A549 (cell line): ENCODE measurements at regions not wholly inside any gene's neighbourhood (a gene's known extent, or its start where the extent isn't known, plus 50 kb on each side); places are given as distances from the start of the nearest gene placed in this dataset.

Experiments used
- ATAC-seq, 2 experiments: fragments of 200-7000 bp in 1 of 2; fragments of >200 bp in 1 of 2; cut with Nextera tagmentation in 1 of 2; cut with Tn5 transposase in 1 of 2; 3 replicates each; pipeline versions ENCODE4 v1.8.0 to v1.9.1; 2018 to 2020; ENCODE audit warnings: mild to moderate bottlenecking in 1 of 2, moderate library complexity in 1 of 2
- CTCF ChIA-PET: fragments of 300-600 bp; sonication (Branson Sonifier 250); formaldehyde crosslinking; extraction: SDS; loops from one replicate; lab custom pipeline; 2021; ENCODE audit warnings: antibody characterized with exemption, inconsistent platforms; lab: Yijun Ruan, JAX
- POLR2A ChIA-PET: fragments of 350-600 bp; formaldehyde crosslinking; extraction: SDS; loops from one replicate; lab custom pipeline; 2021; ENCODE audit warnings: antibody characterized with exemption, inconsistent platforms; lab: Yijun Ruan, JAX
- DNase-seq, 2 experiments: peaks; one replicate each; pipeline versions ENCODE4 v3.0.0 to v3.0.0-alpha.2; 2011 to 2016; ENCODE audit warnings: low read depth in 1 of 2, low spot score in 1 of 2
- FAIRE-seq: peaks from 2 replicates; lab custom pipeline; 2011; peaks lifted over from hg19 to GRCh38; lab: Jason Lieb, UNC
- H3K27ac ChIP-seq, 2 experiments: fragments of >200 bp; sonication (Bioruptor Twin); formaldehyde crosslinking; 3 replicates each; pipeline ENCODE4 v1.5.1; 2016 to 2017
- H3K4me1 ChIP-seq: fragments of >200 bp; sonication (Bioruptor Twin); formaldehyde crosslinking; 3 replicates; pipeline ENCODE4 v1.6.1; 2016
- H3K4me2 ChIP-seq: fragments of >200 bp; sonication (Bioruptor Twin); formaldehyde crosslinking; 3 replicates; pipeline ENCODE4 v1.6.1; 2016
- H3K4me3 ChIP-seq: fragments of >200 bp; sonication (Bioruptor Twin); formaldehyde crosslinking; 3 replicates; pipeline ENCODE4 v1.5.1; 2016
- H3K9me3 ChIP-seq: fragments of >200 bp; sonication (Bioruptor Twin); formaldehyde crosslinking; 3 replicates; pipeline ENCODE4 v1.6.1; 2016
- BHLHE40 ChIP-seq: IDR thresholded peaks from 2 replicates; pipeline ENCODE4 v1.6.1; 2012; ENCODE audit warnings: low read depth, low read length, inconsistent platforms
- CBX2 ChIP-seq: fragments of 200-600 bp; sonication (generic); IDR thresholded peaks from 2 replicates; pipeline ENCODE4 v1.6.1; 2016; ENCODE audit warnings: low read depth, mild to moderate bottlenecking, borderline replicate concordance
- EHMT2 ChIP-seq: fragments of 200-600 bp; sonication (generic); IDR thresholded peaks from 2 replicates; pipeline ENCODE4 v1.6.1; 2016; ENCODE audit warnings: antibody characterized with exemption, low read depth, mild to moderate bottlenecking, moderate library complexity
- EP300 ChIP-seq, 2 experiments: fragments of >200 bp; sonication (Bioruptor Twin); formaldehyde crosslinking; IDR thresholded peaks; 2 replicates in 1 of 2; 3 replicates in 1 of 2; pipeline ENCODE4 v1.6.1; 2016 to 2017
- ESRRA ChIP-seq: fragments of 150-350 bp; IDR thresholded peaks from 2 replicates; pipeline ENCODE4 v1.6.1; 2014; ENCODE audit warnings: mild to moderate bottlenecking, low read length, borderline replicate concordance
- FOSB ChIP-seq: fragments of 250-450 bp; sonication (Bioruptor Pico); IDR thresholded peaks from 2 replicates; pipeline ENCODE4 v1.5.0; 2020; ENCODE audit warnings: mild to moderate bottlenecking, moderate library complexity
- FOSL2 ChIP-seq, 2 experiments: fragments of 450-650 bp in 1 of 2; fragments of >200 bp in 1 of 2; sonication (Bioruptor Twin) in 1 of 2; formaldehyde crosslinking; IDR thresholded peaks; 2 replicates each; pipeline versions ENCODE4 v1.5.0 to v1.6.1; 2016 to 2020; ENCODE audit warnings: mild to moderate bottlenecking in 1 of 2, moderate library complexity in 1 of 2
- GATA3 ChIP-seq: IDR thresholded peaks from 2 replicates; pipeline ENCODE4 v1.6.1; 2012; ENCODE audit warnings: borderline replicate concordance
- HDAC2 ChIP-seq: fragments of 200-600 bp; sonication (generic); IDR thresholded peaks from 2 replicates; pipeline ENCODE4 v1.6.1; 2016
- HOXB5 ChIP-seq: fragments of 250-450 bp; sonication (Bioruptor Pico); IDR thresholded peaks from 2 replicates; pipeline ENCODE4 v1.5.0; 2020; ENCODE audit warnings: mild to moderate bottlenecking, moderate library complexity
- KDM1A ChIP-seq: fragments of 200-600 bp; sonication (generic); IDR thresholded peaks from 2 replicates; pipeline ENCODE4 v1.6.1; 2016; ENCODE audit warnings: low read depth, mild to moderate bottlenecking
- KDM5A ChIP-seq: fragments of 200-600 bp; sonication (generic); IDR thresholded peaks from 2 replicates; pipeline ENCODE4 v1.6.1; 2016; ENCODE audit warnings: antibody characterized with exemption, mild to moderate bottlenecking
- MYC ChIP-seq: IDR thresholded peaks from 2 replicates; pipeline ENCODE4 v1.6.1; 2012; ENCODE audit warnings: mild to moderate bottlenecking, inconsistent platforms, low read length, improper control_type of control experiment, borderline replicate concordance
- NFE2L2 ChIP-seq: fragments of 150-350 bp; conservative IDR thresholded peaks from 2 replicates; pipeline ENCODE4 v1.6.1; 2014; ENCODE audit warnings: low read length
- NR3C1 ChIP-seq: fragments of >200 bp; sonication (Bioruptor Twin); formaldehyde crosslinking; IDR thresholded peaks from 3 replicates; pipeline ENCODE4 v1.6.1; 2017
- POLR2A ChIP-seq: IDR thresholded peaks from 2 replicates; pipeline ENCODE4 v1.6.1; 2012; ENCODE audit warnings: mild to moderate bottlenecking, low read length
- POLR2AphosphoS2 ChIP-seq: conservative IDR thresholded peaks from 2 replicates; pipeline ENCODE4 v1.6.1; 2012; ENCODE audit warnings: low read length, improper control_type of control experiment, inconsistent platforms
- RAD21 ChIP-seq, 2 experiments: fragments of >200 bp in 1 of 2; sonication (Bioruptor Twin) in 1 of 2; formaldehyde crosslinking in 1 of 2; IDR thresholded peaks in 1 of 2; conservative IDR thresholded peaks in 1 of 2; 2 replicates in 1 of 2; 3 replicates in 1 of 2; pipeline ENCODE4 v1.6.1; 2012 to 2018; ENCODE audit warnings: inconsistent platforms in 1 of 2
- RFX5 ChIP-seq: fragments of 450-650 bp; IDR thresholded peaks from 2 replicates; pipeline ENCODE4 v1.7.1; 2014; ENCODE audit warnings: antibody characterized with exemption, mild to moderate bottlenecking, moderate library complexity
- RNF2 ChIP-seq: fragments of 200-600 bp; sonication (generic); IDR thresholded peaks from 2 replicates; pipeline ENCODE4 v1.6.1; 2016; ENCODE audit warnings: low read depth, mild to moderate bottlenecking, antibody characterized with exemption, moderate library complexity, borderline replicate concordance
- ZFP36 ChIP-seq: fragments of 450-650 bp; IDR thresholded peaks from 2 replicates; pipeline ENCODE4 v1.6.1; 2014; ENCODE audit warnings: borderline replicate concordance; ENCODE audit not compliant: partially characterized antibody
- WGBS: methylation state at CpG from one replicate; pipeline ENCODE4 v1.1.6; 2017; ENCODE audit errors: missing lambda C conversion rate; 5-methylcytosine and 5-hydroxymethylcytosine counted together
- TF ChIP-seq, protein P1 (sequence below): IDR thresholded peaks from 2 replicates; pipeline ENCODE4 v1.6.1; 2012
- TF ChIP-seq, protein P2 (sequence below): IDR thresholded peaks from 2 replicates; pipeline ENCODE4 v1.6.1; 2012; ENCODE audit warnings: low read depth, borderline replicate concordance
- TF ChIP-seq, protein P3 (sequence below): IDR thresholded peaks from 2 replicates; pipeline ENCODE4 v1.6.1; 2012
- TF ChIP-seq, protein P4 (sequence below): fragments of 200-600 bp; sonication (generic); IDR thresholded peaks from 2 replicates; pipeline ENCODE4 v1.6.1; 2016; ENCODE audit warnings: antibody characterized with exemption, mild to moderate bottlenecking, moderate library complexity

DNA sequence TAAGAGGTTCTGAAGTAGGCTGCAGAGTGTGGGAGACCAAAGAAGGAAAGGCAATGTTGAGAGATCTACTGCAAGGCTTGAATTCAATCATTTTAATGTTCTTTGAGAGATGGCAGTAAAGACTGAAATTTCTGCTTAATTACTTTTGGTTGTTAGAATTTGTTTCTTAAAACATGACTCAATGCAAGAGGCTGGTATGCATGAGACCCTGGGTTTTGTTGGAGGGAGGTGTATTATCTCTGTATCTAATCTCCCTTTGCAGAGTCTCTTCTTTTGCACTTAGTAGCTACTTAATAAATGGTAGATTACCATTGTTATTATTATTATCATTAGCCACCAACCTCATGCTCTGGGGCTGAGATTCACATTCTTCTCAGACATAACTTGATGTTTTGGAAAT is 87.4 kb upstream of the DRD2 start:
- POLR2A ChIA-PET: no interaction called here
- H3K4me3 ChIP-seq: no peak overlapping the region
- TF ChIP-seq KDM5A (no peak), FOSB (CRISPR knock-in tag) (no peak), BHLHE40 (no peak), RNF2 (no peak), GATA3 (no peak), RAD21 (conservative IDR thresholded peaks at IDR 0.05 in 1 of 2, IDR thresholded peaks at IDR 0.05 in 1 of 2) (no peak), NFE2L2 (no peak), CBX2 (no peak), POLR2AphosphoS2 (no peak), RFX5 (no peak)
- TF ChIP-seq, protein P1, sequence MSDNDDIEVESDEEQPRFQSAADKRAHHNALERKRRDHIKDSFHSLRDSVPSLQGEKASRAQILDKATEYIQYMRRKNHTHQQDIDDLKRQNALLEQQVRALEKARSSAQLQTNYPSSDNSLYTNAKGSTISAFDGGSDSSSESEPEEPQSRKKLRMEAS: no peak
- TF ChIP-seq, protein P2, sequence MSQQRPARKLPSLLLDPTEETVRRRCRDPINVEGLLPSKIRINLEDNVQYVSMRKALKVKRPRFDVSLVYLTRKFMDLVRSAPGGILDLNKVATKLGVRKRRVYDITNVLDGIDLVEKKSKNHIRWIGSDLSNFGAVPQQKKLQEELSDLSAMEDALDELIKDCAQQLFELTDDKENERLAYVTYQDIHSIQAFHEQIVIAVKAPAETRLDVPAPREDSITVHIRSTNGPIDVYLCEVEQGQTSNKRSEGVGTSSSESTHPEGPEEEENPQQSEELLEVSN: no peak
- TF ChIP-seq, protein P3, sequence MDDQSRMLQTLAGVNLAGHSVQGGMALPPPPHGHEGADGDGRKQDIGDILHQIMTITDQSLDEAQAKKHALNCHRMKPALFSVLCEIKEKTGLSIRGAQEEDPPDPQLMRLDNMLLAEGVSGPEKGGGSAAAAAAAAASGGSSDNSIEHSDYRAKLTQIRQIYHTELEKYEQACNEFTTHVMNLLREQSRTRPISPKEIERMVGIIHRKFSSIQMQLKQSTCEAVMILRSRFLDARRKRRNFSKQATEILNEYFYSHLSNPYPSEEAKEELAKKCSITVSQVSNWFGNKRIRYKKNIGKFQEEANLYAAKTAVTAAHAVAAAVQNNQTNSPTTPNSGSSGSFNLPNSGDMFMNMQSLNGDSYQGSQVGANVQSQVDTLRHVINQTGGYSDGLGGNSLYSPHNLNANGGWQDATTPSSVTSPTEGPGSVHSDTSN: no peak
- TF ChIP-seq, all 56 proteins: peak for 0
- Histone ChIP-seq H3K9me3 (no peaks in the 10 kb centered on the region), H3K4me1 (no peaks in the 10 kb centered on the region), H3K4me2 (no peak overlapping the region), H3K27ac (no peak overlapping the region)
- FAIRE-seq (no peak), DNase-seq (no peak), ATAC-seq (no peak)
- CTCF ChIA-PET: interaction anchor here (0.6 kb wide), 1 partner anchor 118 kb away, joined by 3 read pairs; no protein-coding TSS in a partner anchor

DNA sequence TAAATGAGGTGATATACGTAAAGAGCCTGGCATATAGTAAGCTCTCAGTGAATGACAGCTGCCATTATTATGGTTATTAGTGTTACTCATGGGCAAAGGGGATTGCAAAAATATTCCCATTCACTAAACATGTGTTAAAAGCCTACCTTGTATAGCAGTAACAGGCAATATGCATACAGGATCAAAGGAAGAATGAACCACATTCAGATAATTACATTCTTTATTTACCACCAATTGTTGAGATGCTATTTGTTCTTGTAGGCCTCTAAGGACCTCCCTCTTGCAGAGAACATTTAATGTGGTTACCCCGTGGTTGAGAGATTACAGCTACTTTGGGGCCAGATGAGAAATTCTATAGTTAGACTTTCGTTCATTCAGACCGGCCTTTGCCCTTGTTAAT is 82.7 kb upstream of the DRD2 start:
- FAIRE-seq (no peak), DNase-seq (no peak), ATAC-seq (no peak)
- H3K9me3 ChIP-seq: no peaks in the 10 kb centered on the region
- 0 out of 3 replicates have a peak, but pooled peaks cover 5% of the 10 kb centered on the region for H3K4me1 ChIP-seq
- H3K4me2 ChIP-seq: no peak overlapping the region
- H3K4me3 ChIP-seq: no peak overlapping the region
- POLR2A ChIA-PET: no interaction called here
- TF ChIP-seq KDM5A (no peak), MYC (no peak), BHLHE40 (no peak), ESRRA (no peak), EHMT2 (no peak), NFE2L2 (no peak), FOSB (CRISPR knock-in tag) (no peak), HOXB5 (CRISPR knock-in tag) (no peak)
- TF ChIP-seq, protein P3: no peak
- CTCF ChIA-PET: no interaction called here
- H3K27ac ChIP-seq: no peak overlapping the region
- WGBS: 73% methylated on average over 4 of the region's 4 CpGs

DNA sequence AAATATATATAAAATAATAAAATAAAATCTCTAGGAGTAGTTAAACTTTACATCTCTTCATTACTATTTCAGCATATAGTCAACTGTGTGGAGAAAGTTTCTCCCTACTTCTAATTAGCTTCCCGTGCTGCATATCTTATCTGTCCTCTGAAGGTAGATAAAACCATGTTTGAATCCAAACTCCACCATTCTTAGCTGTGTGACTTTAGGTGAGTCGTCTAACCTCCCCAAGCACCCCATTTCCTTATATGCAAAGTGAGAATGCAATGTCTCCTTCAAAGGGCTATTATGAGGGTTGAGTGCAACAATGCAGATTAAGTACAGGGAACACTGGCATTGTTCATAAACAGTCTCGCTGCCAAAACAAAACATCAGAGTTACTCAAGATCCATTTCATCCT is 80.8 kb upstream of the DRD2 start:
- WGBS: 49% methylated on average over 3 of the region's 3 CpGs
- POLR2A ChIA-PET: no interaction called here
- H3K9me3 ChIP-seq: no peaks in the 10 kb centered on the region
- FAIRE-seq (no peak), DNase-seq (no peak), ATAC-seq (no peak)
- H3K4me2 ChIP-seq: no peak overlapping the region
- 0 out of 3 replicates have a peak, but pooled peaks cover 5% of the 10 kb centered on the region for H3K4me1 ChIP-seq
- no peak for TF ChIP-seq FOSL2 (IDR thresholded peaks at IDR 0.05)
- no peak for TF ChIP-seq FOSL2 (CRISPR knock-in tag; IDR thresholded peaks at IDR 0.05)
- TF ChIP-seq CBX2: no peak
- TF ChIP-seq EP300 (IDR thresholded peaks at IDR 0.05): no peak
- TF ChIP-seq POLR2A: no peak
- TF ChIP-seq ZFP36: no peak
- TF ChIP-seq, protein P4, sequence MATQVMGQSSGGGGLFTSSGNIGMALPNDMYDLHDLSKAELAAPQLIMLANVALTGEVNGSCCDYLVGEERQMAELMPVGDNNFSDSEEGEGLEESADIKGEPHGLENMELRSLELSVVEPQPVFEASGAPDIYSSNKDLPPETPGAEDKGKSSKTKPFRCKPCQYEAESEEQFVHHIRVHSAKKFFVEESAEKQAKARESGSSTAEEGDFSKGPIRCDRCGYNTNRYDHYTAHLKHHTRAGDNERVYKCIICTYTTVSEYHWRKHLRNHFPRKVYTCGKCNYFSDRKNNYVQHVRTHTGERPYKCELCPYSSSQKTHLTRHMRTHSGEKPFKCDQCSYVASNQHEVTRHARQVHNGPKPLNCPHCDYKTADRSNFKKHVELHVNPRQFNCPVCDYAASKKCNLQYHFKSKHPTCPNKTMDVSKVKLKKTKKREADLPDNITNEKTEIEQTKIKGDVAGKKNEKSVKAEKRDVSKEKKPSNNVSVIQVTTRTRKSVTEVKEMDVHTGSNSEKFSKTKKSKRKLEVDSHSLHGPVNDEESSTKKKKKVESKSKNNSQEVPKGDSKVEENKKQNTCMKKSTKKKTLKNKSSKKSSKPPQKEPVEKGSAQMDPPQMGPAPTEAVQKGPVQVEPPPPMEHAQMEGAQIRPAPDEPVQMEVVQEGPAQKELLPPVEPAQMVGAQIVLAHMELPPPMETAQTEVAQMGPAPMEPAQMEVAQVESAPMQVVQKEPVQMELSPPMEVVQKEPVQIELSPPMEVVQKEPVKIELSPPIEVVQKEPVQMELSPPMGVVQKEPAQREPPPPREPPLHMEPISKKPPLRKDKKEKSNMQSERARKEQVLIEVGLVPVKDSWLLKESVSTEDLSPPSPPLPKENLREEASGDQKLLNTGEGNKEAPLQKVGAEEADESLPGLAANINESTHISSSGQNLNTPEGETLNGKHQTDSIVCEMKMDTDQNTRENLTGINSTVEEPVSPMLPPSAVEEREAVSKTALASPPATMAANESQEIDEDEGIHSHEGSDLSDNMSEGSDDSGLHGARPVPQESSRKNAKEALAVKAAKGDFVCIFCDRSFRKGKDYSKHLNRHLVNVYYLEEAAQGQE: no peak
- TF ChIP-seq HDAC2: no peak
- no peak for TF ChIP-seq NR3C1
- no peak for TF ChIP-seq RFX5
- TF ChIP-seq KDM1A: no peak
- H3K27ac ChIP-seq: no peak overlapping the region
- H3K4me3 ChIP-seq: no peak overlapping the region
- CTCF ChIA-PET: interaction anchor here (1.6 to 2.3 kb wide), 2 partner anchors 23 to 266 kb away, joined by 4 to 6 read pairs; no protein-coding TSS in a partner anchor
